GM21825 (cell line): ENCODE measurements at regions not wholly inside any gene's neighbourhood (a gene's known extent, or its start where the extent isn't known, plus 50 kb on each side); places are given as distances from the start of the nearest gene placed in this dataset.
"Not testable (repeated sequence)": the region's sequence is repeated elsewhere in the genome, so short reads cannot be mapped to it uniquely, and the experiment has no call there.

Experiments used
- ATAC-seq: cut with Tn5 transposase; IDR thresholded peaks from one replicate; pipeline ENCODE4 v1.9.1; 2021; ENCODE audit warnings: mild to moderate bottlenecking, moderate library complexity; ENCODE audit not compliant: unreplicated experiment

- ATAC-seq: no peak
Observed at GRCh38 chrX:137212078-137212632, 178.4 kb upstream of the GPR101 start.

- no peak for ATAC-seq
Observed at GRCh38 chrX:137198040-137198439, 164.2 kb upstream of the GPR101 start.

GRCh38 chrX:137195991-137196390 is 162.2 kb upstream of the GPR101 start:
- ATAC-seq: no peak

- ATAC-seq: no peak
Observed at GRCh38 chrX:137195296-137195695, 161.5 kb upstream of the GPR101 start.

GRCh38 chrX:137194164-137194563 is 160.4 kb upstream of the GPR101 start:
- ATAC-seq: peak; percentile 67

- no peak for ATAC-seq
Observed at GRCh38 chrX:137187540-137187939, 153.7 kb upstream of the GPR101 start.

- ATAC-seq: no peak
Observed at GRCh38 chrX:137178392-137178791, 144.6 kb upstream of the GPR101 start.

GRCh38 chrX:137172317-137172948 is 138.6 kb upstream of the GPR101 start:
- ATAC-seq: no peak

- ATAC-seq: no peak
Observed at GRCh38 chrX:137171626-137172025, 137.8 kb upstream of the GPR101 start.

GRCh38 chrX:137166591-137166990 is 132.8 kb upstream of the GPR101 start:
- no peak for ATAC-seq

GRCh38 chrX:137164329-137164728 is 130.5 kb upstream of the GPR101 start:
- no peak for ATAC-seq

GRCh38 chrX:137151403-137151802 is 117.6 kb upstream of the GPR101 start:
- no peak for ATAC-seq

- no peak for ATAC-seq
Observed at GRCh38 chrX:137143864-137144263, 110.1 kb upstream of the GPR101 start.

- not testable (repeated sequence) for ATAC-seq
Observed at GRCh38 chrX:137122651-137123050, 88.9 kb upstream of the GPR101 start.

- no peak for ATAC-seq
Observed at GRCh38 chrX:137119049-137119448, 85.3 kb upstream of the GPR101 start.

- ATAC-seq: no peak
Observed at GRCh38 chrX:137118536-137118935, 84.7 kb upstream of the GPR101 start.

- ATAC-seq: no peak
Observed at GRCh38 chrX:137118136-137118535, 84.3 kb upstream of the GPR101 start.

GRCh38 chrX:137107877-137108276 is 74.1 kb upstream of the GPR101 start:
- ATAC-seq: not testable (repeated sequence)

GRCh38 chrX:137101273-137101990 is 67.6 kb upstream of the GPR101 start:
- ATAC-seq: no peak
